Thyroid gland (tissue), 4 donors: ENCODE measurements at regions not wholly inside any gene's neighbourhood (a gene's known extent, or its start where the extent isn't known, plus 50 kb on each side); places are given as distances from the start of the nearest gene placed in this dataset.

Source experiments
- CTCF ChIP-seq, 6 experiments: fragments of 200-600 bp in 3 of 6; fragments of 450-650 bp in 3 of 6; sonication (generic) in 3 of 6; IDR thresholded peaks; one replicate each; pipeline ENCODE4 v1.5.1; 2016 to 2019; ENCODE audit warnings: antibody characterized with exemption in 6 of 6, mild to moderate bottlenecking in 2 of 6, inconsistent platforms in 1 of 6, moderate library complexity in 1 of 6
- POLR2A ChIP-seq, 2 donors: fragments of 450-650 bp; IDR thresholded peaks; one replicate each; pipeline ENCODE4 v1.6.1; 2017; ENCODE audit warnings: antibody characterized with exemption in 2 of 2, mild to moderate bottlenecking in 2 of 2, moderate library complexity in 1 of 2

- no peak for TF ChIP-seq CTCF (IDR thresholded peaks at IDR 0.05)
- TF ChIP-seq POLR2A (IDR thresholded peaks at IDR 0.05) = no peak
Observed at GRCh38 chr10:111338805-111339204, 262.0 kb downstream of the ADRA2A start.
